HG02610 (cell line): ENCODE measurements at regions not wholly inside any gene's neighbourhood (a gene's known extent, or its start where the extent isn't known, plus 50 kb on each side); places are given as distances from the start of the nearest gene placed in this dataset.

Experiments
- ATAC-seq: cut with Tn5 transposase; IDR thresholded peaks from one replicate; pipeline ENCODE4 v1.9.1; 2021; ENCODE audit warnings: mild to moderate bottlenecking, moderate library complexity; ENCODE audit not compliant: unreplicated experiment

DNA sequence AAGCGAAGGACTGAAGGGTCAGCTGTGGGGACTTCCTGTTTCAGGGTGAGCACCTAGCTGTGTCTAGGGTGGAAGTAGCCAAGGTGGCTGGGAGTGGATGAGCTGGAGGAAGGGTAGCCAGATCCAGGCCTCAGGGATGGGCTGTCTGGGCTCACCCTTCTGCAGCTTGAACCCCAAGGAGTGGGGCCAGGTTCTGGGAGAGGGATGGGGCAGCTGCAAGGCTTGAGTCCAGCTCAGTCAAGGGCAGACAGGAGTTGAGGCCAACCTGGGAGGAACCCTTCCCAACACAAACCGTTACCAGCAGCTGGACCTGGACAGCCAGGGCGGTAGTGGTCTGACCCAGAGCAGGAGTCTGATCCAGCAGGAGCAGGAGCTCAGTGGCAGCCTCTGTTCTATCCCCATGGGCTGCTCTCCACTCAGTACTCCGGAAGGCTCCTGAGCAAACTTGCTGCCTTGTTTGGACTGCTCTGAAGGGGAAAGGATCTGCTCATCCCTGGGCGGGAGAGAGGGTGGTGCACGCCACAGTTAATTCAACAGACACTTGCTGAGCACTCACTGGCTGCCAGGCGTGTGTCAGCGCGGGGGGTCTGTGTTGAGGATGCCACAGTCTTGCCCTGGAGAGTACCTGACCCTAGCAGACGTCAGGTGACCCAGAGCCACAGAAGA is 53.8 kb upstream of the THY1 start:
- ATAC-seq, result no peak

DNA sequence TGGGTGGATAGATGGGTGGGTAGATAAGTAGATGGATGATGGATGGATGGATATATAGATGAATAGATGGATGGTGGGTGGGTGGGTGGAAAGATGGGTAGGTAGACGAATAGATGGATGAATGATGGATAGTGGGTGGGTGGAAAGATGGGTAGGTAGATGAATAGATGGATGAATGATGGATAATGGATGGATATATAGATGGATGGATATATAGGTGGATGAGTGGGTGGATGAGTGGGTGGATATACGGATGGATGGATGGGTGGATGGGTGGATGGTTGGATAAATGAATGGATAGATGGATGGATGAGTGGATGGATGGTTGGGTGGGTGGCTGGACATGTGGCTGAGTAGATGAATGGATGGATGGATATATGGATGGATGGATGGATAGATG is 53.1 kb upstream of the THY1 start:
- ATAC-seq, result no peak

DNA sequence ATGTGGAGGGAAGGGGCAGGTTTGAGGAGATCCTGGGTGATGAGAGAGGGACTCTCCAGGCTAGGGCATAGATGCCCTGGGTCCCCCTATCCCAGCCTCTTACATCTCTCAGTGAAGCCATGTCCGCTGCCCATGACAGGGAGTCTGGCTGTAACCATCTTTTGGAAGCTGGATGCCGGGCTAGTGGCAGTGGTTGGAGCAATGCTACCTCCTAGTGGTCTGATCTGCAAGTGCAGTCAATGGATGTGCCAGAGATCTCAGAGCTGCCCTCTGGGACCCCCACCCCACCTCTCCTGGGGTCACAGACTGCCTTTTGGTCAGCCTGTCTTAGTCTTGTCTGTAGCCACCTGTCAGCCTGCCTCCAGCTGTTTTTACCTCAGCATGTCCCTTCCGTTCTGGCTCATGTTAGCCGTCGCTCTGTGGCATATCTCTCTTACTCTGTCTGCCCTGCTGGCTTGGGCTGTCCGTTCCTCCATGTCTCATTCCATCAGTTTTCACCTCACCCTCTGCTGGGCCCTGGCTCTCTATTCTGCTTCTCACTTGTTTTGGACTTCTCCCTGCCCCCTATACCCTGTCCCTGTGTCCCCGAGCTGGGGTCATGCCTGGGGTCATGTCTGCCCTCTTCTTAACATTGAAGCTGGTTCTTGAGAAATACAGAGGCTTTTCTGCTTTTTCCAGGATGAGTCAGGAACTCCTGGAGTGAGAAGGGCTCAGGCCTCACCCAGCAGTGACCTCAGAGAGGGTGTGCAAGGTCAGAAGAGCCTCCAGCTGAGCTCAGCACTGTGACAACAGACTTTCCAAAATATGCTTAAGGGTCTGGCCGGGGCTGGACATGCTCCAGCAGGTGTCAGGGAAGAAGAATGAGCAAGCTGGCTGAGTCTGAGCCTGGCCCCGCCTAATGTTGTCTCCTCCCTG is 52.0 kb upstream of the THY1 start:
- ATAC-seq, result no peak

DNA sequence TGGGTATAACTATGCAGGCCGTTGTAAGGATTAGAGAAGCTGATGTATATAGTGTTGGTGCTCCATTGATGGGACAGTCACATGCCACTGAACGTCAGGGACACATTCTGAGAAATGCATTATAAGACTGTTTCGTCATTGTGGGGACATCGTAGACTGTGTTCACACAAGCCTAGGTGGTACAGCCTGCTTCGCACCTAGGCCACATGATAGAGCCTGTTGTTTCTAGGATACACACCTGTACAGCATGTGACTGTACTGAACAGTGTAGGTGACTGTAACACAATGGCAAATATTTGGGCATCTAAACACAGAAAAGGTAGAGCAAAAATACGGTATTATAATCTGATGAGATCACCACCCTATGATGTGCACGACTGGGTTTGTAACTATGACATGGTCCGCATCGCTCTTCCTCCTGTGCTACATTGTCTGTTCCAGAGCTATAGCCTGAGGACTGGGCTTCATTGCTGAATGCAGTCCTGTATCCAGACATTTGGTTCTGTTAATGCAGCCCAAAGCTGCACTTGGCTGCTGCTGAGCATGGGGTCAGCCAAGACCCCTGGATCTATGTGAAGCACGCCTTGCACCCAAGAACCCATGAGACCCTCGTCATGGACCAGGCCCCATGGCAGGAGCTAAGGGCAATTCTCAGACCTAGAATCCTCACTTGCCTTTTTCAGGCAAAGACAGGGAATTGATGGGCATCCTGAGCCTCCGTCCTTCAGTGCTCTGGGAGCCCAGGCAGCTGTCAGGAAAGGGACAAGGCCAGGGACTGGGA is 51.1 kb upstream of the THY1 start:
- ATAC-seq, result no peak

DNA sequence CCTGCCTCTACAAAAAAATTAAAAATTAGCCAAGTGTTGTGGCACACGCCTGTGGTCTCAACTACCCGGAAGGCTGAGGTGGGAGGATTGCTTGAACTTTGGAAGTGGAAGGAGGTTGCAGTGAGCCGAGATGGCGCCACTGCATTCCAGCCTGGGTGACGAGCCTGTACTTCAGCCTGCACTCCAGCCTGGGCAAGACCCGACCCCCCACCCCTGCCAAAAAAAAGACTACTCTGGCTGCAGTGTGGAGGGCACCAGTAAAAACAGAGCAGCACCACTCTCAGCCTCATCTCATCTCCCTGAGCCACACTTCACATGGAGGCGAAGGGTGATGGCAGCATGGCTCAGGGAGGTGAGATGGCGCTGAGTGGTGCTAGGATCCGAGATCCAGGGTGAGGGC is 50.3 kb upstream of the THY1 start:
- ATAC-seq, result no peak

DNA sequence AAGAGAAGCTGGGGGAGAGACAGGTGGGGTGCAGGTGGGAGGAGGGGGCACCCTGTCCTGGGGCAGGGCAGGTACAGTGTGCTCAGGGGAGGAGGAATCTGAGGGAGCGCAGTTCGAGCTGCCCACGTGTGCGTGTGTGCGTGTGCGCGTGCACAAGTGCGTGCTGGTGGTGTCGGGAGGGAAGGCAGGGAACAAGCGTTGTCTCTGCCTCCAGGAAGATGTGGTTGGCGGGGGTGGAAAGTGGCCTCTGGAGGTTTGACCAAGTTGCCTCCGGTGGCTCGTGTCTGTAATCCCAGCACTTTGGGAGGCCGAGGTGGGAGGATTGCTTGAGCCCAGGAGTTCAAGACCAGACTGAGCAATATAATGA is 49.9 kb upstream of the THY1 start:
- no peak for ATAC-seq
